PC-9 (cell line): ENCODE measurements at regions not wholly inside any gene's neighbourhood (a gene's known extent, or its start where the extent isn't known, plus 50 kb on each side); places are given as distances from the start of the nearest gene placed in this dataset.

ENCODE experiments used
- BruUV-seq: library from RNA; stranded (reverse); fragments of 400-500 nt; replicated peaks from 2 replicates; lab custom pipeline; 2021; lab: Mats Ljungman, UMichigan
- CTCF ChIA-PET: fragments of 300-600 bp; sonication (Branson Sonifier 250); formaldehyde crosslinking; loops from one replicate; lab custom pipeline; 2022; ENCODE audit warnings: antibody characterized with exemption; lab: Charles Lee
- POLR2A ChIA-PET: fragments of 300-600 bp; sonication (Branson Sonifier 250); formaldehyde crosslinking; loops from one replicate; lab custom pipeline; 2022; ENCODE audit warnings: antibody characterized with exemption; ENCODE audit not compliant: unreplicated experiment; lab: Charles Lee
- DNase-seq, 2 experiments: peaks; one replicate each; pipeline versions ENCODE4 v3.0.0 to v3.0.0-alpha.2; 2015 to 2022; ENCODE audit warnings: mixed read lengths in 1 of 2
- H2AFZ ChIP-seq: fragments of 200-600 bp; sonication (generic); 2 replicates; pipeline ENCODE4 v1.8.1; 2017; ENCODE audit warnings: antibody characterized with exemption
- H3F3A ChIP-seq: fragments of 200-600 bp; sonication (generic); 2 replicates; pipeline ENCODE4 v1.8.1; 2017; ENCODE audit warnings: antibody characterized with exemption, mild to moderate bottlenecking, low read depth; ENCODE audit not compliant: insufficient read depth
- H3K27ac ChIP-seq: fragments of 200-600 bp; sonication (generic); 2 replicates; pipeline ENCODE4 v1.6.1; 2016; ENCODE audit warnings: mixed run types
- H3K27me3 ChIP-seq: fragments of 200-600 bp; sonication (generic); 2 replicates; pipeline ENCODE4 v1.6.1; 2016; ENCODE audit warnings: low read depth, mixed run types; ENCODE audit not compliant: insufficient read depth
- H3K36me3 ChIP-seq: fragments of 200-600 bp; sonication (generic); 2 replicates; pipeline ENCODE4 v1.6.1; 2016; ENCODE audit warnings: low read depth, mixed run types
- H3K4me1 ChIP-seq: fragments of 200-600 bp; sonication (generic); replicated peaks from 2 replicates; pipeline ENCODE4 v1.6.1; 2016; ENCODE audit warnings: mixed run types; ENCODE audit not compliant: insufficient read depth
- H3K4me2 ChIP-seq: fragments of 200-600 bp; sonication (generic); 2 replicates; pipeline ENCODE4 v1.6.1; 2017; ENCODE audit warnings: mixed run types
- H3K4me3 ChIP-seq: fragments of 200-600 bp; sonication (generic); 2 replicates; pipeline ENCODE4 v1.6.1; 2016; ENCODE audit warnings: mixed run types
- H3K79me2 ChIP-seq: fragments of 200-600 bp; sonication (generic); 2 replicates; pipeline ENCODE4 v1.6.1; 2017; ENCODE audit warnings: low read depth, mixed run types
- H3K9me2 ChIP-seq: fragments of 200-600 bp; sonication (generic); 2 replicates; pipeline ENCODE4 v1.8.1; 2017; ENCODE audit warnings: mild to moderate bottlenecking; ENCODE audit not compliant: insufficient read depth
- H3K9me3 ChIP-seq: fragments of 200-600 bp; sonication (generic); 2 replicates; pipeline ENCODE4 v1.8.1; 2016; ENCODE audit warnings: low read depth; ENCODE audit not compliant: insufficient read depth
- H4K20me1 ChIP-seq: fragments of 200-600 bp; sonication (generic); 2 replicates; pipeline ENCODE4 v1.8.1; 2017; ENCODE audit not compliant: insufficient read depth
- EZH2 ChIP-seq: fragments of 200-600 bp; sonication (generic); IDR thresholded peaks from 2 replicates; pipeline ENCODE4 v1.8.0; 2017; ENCODE audit warnings: antibody characterized with exemption, low read depth
- intact Hi-C: fragments of 100-400 bp; cut with micrococcal nuclease; formaldehyde crosslinking; loops from one replicate; pipeline ENCODE4 v1.10.0; 2022; ENCODE audit not compliant: unreplicated experiment
- TF ChIP-seq, protein P1 (sequence below): fragments of 200-600 bp; sonication (generic); conservative IDR thresholded peaks from 2 replicates; pipeline ENCODE4 v1.6.1; 2017; ENCODE audit warnings: mixed run types, antibody characterized with exemption, mild to moderate bottlenecking, moderate library complexity

GRCh38 chr14:88089445-88089844 lies 84.5 kb downstream of the GPR65 start:
- no peaks in the 10 kb centered on the region for H4K20me1 ChIP-seq
- ChIA-PET CTCF (no interaction called here), POLR2A (no interaction called here)
- H3K27me3 ChIP-seq, result no peaks in the 10 kb centered on the region
- DNase-seq, result no peak
- H3K79me2 ChIP-seq, result no peaks in the 10 kb centered on the region
- no peaks in the 10 kb centered on the region for H3K9me2 ChIP-seq
- no TSS peak for BruUV-seq
- no peak overlapping the region for H3K4me2 ChIP-seq
- H3K9me3 ChIP-seq, result no peaks in the 10 kb centered on the region
- no peaks in the 10 kb centered on the region for H3F3A ChIP-seq
- no peak overlapping the region for H3K27ac ChIP-seq
- H3K4me1 ChIP-seq, result no peaks in the 10 kb centered on the region
- H2AFZ ChIP-seq, result no peak overlapping the region
- TF ChIP-seq, protein P1, sequence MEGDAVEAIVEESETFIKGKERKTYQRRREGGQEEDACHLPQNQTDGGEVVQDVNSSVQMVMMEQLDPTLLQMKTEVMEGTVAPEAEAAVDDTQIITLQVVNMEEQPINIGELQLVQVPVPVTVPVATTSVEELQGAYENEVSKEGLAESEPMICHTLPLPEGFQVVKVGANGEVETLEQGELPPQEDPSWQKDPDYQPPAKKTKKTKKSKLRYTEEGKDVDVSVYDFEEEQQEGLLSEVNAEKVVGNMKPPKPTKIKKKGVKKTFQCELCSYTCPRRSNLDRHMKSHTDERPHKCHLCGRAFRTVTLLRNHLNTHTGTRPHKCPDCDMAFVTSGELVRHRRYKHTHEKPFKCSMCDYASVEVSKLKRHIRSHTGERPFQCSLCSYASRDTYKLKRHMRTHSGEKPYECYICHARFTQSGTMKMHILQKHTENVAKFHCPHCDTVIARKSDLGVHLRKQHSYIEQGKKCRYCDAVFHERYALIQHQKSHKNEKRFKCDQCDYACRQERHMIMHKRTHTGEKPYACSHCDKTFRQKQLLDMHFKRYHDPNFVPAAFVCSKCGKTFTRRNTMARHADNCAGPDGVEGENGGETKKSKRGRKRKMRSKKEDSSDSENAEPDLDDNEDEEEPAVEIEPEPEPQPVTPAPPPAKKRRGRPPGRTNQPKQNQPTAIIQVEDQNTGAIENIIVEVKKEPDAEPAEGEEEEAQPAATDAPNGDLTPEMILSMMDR, result no peak
- TF ChIP-seq EZH2, result no peak
- H3K4me3 ChIP-seq, result no peak overlapping the region
- intact Hi-C loops, result no loop called here
- no peaks in the 10 kb centered on the region for H3K36me3 ChIP-seq

DNA sequence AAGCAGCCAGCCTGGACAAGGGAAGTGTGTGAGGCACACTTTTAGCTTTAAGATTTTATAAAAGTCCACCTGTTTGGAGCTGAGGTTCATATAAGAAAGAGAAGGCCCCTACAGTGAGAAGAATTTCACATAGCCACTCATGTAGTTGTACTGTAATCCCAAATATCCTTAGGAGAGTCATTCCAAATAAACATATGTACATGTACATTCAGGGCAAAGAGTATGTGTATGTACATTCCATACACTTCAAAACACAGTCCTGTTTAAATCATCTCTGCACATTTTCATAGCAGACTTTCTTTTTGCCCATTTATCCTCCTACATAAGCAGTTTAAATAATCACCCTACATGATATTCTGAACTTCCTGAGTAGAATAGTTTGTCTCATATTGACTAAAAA lies 87.6 kb downstream of the GPR65 start:
- no peak for DNase-seq
- intact Hi-C loops, result no loop called here
- no peaks in the 10 kb centered on the region for H3K4me1 ChIP-seq

DNA sequence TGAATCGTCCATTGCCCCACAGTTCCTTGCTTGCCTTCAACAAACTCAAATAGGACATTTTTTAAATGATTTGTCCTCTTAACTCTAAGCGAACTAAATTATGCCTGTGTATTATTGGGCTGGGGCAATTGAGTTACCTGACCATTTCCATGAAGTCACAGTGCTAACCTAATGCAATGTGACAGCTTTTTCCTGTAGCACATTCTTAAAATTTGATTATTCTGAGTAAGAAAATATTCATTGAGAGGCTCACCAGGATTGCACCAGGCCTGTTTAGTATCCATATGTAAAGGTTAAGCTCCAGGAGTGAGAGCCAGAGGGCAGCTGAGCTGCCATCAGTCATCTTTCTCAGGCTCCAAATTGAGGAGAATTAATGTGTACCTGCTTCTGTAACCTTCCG lies 90.9 kb downstream of the GPR65 start:
- ChIA-PET POLR2A (no interaction called here), CTCF (no interaction called here)
- intact Hi-C loops, result no loop called here
- BruUV-seq, result no TSS peak
- Histone ChIP-seq H2AFZ (no peak overlapping the region), H3K79me2 (no peaks in the 10 kb centered on the region), H3F3A (no peaks in the 10 kb centered on the region), H4K20me1 (no peaks in the 10 kb centered on the region), H3K27ac (no peak overlapping the region), H3K4me2 (no peak overlapping the region), H3K9me2 (no peaks in the 10 kb centered on the region), H3K9me3 (no peaks in the 10 kb centered on the region), H3K4me3 (no peak overlapping the region), H3K36me3 (no peaks in the 10 kb centered on the region), H3K27me3 (no peaks in the 10 kb centered on the region), H3K4me1 (no peaks in the 10 kb centered on the region)
- no peak for DNase-seq
- TF ChIP-seq EZH2, result no peak
- TF ChIP-seq, protein P1, result no peak

More for the DNA sequence above, 87.6 kb downstream of the GPR65 start:
- ChIA-PET POLR2A (no interaction called here), CTCF (no interaction called here)
- no peak overlapping the region for H2AFZ ChIP-seq
- H3K9me3 ChIP-seq, result no peaks in the 10 kb centered on the region
- no peaks in the 10 kb centered on the region for H3F3A ChIP-seq
- no peak overlapping the region for H3K4me3 ChIP-seq
- no peak overlapping the region for H3K4me2 ChIP-seq
- TF ChIP-seq, protein P1, result no peak
- no peak for TF ChIP-seq EZH2
- H3K79me2 ChIP-seq, result no peaks in the 10 kb centered on the region
- no peaks in the 10 kb centered on the region for H3K27me3 ChIP-seq
- no peaks in the 10 kb centered on the region for H3K9me2 ChIP-seq
- no peaks in the 10 kb centered on the region for H4K20me1 ChIP-seq
- no TSS peak for BruUV-seq
- no peak overlapping the region for H3K27ac ChIP-seq
- H3K36me3 ChIP-seq, result no peaks in the 10 kb centered on the region
